ENCODE measurements at regions not wholly inside any gene's neighbourhood (a gene's known extent, or its start where the extent isn't known, plus 50 kb on each side); places are given as distances from the start of the nearest gene placed in this dataset.

- no peak for FAIRE-seq
- Histone ChIP-seq H3K4me1 (replicated peaks in 1 of 2; ENCODE audit: control insufficient read depth in 2 of 2, insufficient read depth in 2 of 2, low read length in 2 of 2) (no peaks in the 10 kb centered on the region), H3K27ac (ENCODE audit: extremely low read depth, low read depth, low read length) (no peak overlapping the region), H3K4me3 (no peak overlapping the region), H4K20me1 (replicated peaks; ENCODE audit: control insufficient read depth, insufficient read depth, low read length) (no peaks in the 10 kb centered on the region), H3K36me3 (ENCODE audit: control insufficient read depth, insufficient read depth, low read length) (no peaks in the 10 kb centered on the region), H3K9me3 (replicated peaks; ENCODE audit: control insufficient read depth, insufficient read depth, low read depth, low read length) (no peaks in the 10 kb centered on the region), H3K79me2 (ENCODE audit: control insufficient read depth, insufficient read depth, low read length) (no peaks in the 10 kb centered on the region), H3K4me2 (ENCODE audit: insufficient read depth, low read length) (no peak overlapping the region), H3K27me3 (ENCODE audit: control insufficient read depth in 2 of 2, insufficient read depth in 2 of 2, low read length in 2 of 2) (no peaks in the 10 kb centered on the region), H2AFZ (ENCODE audit: low read depth, low read length) (no peak overlapping the region), H3K9ac (ENCODE audit: insufficient read depth in 1 of 2, low read depth in 2 of 2, low read length in 2 of 2) (no peak overlapping the region), H3K9me1 (ENCODE audit: control insufficient read depth, insufficient read depth, low read length) (no peaks in the 10 kb centered on the region)
- DNase-seq (ENCODE audit: extremely low read depth in 1 of 4, low spot score in 3 of 4) = no peak
- intact Hi-C loops (cut with micrococcal nuclease) (no loop called here), in situ Hi-C loops (cut with MboI) (no loop called here)
- no peak for ATAC-seq
- WGBS (ENCODE audit: insufficient coverage, low coverage, missing lambda C conversion rate) = 0% methylated on average over 2 of the region's 2 CpGs
- no TSS peak for BruUV-seq (replicated peaks)
- ChIA-PET POLR2A (no interaction called here), CTCF (ENCODE audit: low intra/inter-chr PET ratio) (no interaction called here)
- TF ChIP-seq GATA2 (CRISPR knock-in tag; IDR thresholded peaks at IDR 0.05) (no peak), ZNF280B (CRISPR knock-in tag; IDR thresholded peaks at IDR 0.05) (no peak), ZNF12 (CRISPR knock-in tag; IDR thresholded peaks at IDR 0.05) (no peak), ZBTB26 (CRISPR knock-in tag; IDR thresholded peaks at IDR 0.05) (no peak), PCBP1 (IDR thresholded peaks at IDR 0.05; ENCODE audit: low read depth, low read length, poor library complexity, severe bottlenecking) (no peak), FOSL1 (tag; conservative IDR thresholded peaks at IDR 0.05) (no peak), ZNF57 (CRISPR knock-in tag; IDR thresholded peaks at IDR 0.05) (no peak), MCM3 (IDR thresholded peaks at IDR 0.05) (no peak), RBM15 (IDR thresholded peaks at IDR 0.05; ENCODE audit: insufficient read depth, low read length) (no peak), ETS1 (conservative IDR thresholded peaks at IDR 0.05; ENCODE audit: control insufficient read depth, low read depth, low read length) (no peak), ZNF134 (CRISPR knock-in tag; conservative IDR thresholded peaks at IDR 0.05) (no peak), CHCHD3 (CRISPR knock-in tag; IDR thresholded peaks at IDR 0.05) (no peak)
Measured at GRCh38 chrX:122625239-122625638, 558.8 kb upstream of the GRIA3 start.

All from K562 (cell line).